GM12872 (cell line): ENCODE measurements at regions not wholly inside any gene's neighbourhood (a gene's known extent, or its start where the extent isn't known, plus 50 kb on each side); places are given as distances from the start of the nearest gene placed in this dataset.

ENCODE experiments used
- CTCF ChIP-seq: IDR thresholded peaks from 3 replicates; pipeline ENCODE4 v1.5.1; 2011; ENCODE audit warnings: low read depth, mild to moderate bottlenecking, low read length, moderate library complexity; ENCODE audit not compliant: insufficient read depth

- TF ChIP-seq CTCF, result no peak
These were observed 661.5 kb downstream of the TLE4 start for GRCh38 chr9:80233102-80233843.

DNA sequence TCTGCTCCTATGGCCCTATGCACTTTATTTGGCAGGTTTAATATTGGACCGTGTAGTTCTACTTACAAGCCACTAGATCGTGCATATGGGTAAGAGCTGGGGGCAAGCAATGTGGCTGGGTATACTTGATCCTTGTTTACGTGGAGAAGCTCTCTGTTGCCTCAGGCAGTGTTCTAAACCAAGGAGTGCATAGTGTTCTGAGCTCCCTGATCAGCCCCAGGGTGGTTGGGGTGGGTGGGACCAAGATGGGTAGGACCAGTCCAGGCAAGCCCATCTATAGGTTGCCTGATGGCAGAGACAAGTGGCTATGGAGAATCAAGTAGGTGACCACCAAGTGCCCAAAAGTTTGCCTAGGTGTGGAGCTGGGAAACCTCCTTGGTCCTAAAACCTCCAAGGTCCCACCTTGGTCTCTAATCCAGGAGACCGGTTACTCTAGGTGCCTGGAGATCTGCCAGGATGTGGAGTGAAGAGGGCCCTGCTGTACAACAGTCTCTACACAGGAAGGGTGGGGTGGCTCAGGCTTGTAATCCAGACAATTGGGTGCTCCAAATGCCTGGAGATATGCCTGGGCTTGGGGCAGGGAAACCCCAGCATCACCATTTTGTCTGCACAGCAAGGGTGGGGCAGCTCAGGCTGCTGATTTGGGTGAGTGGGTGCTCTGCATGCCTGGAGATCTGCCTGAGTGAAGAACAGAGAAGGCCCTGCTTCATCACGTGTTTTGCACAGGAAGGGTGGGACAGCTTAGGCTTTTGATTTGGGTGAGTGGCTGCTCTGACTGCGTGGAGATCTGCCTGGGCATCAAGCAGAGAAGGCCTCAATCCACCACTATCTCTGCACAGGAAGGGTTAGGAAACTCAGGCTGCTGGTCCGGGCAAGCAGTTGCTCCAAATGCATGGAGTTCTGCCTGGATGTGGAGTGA, 659.8 kb downstream of the TLE4 start:
- TF ChIP-seq CTCF, result no peak

- no peak for TF ChIP-seq CTCF
These were observed 652.1 kb downstream of the TLE4 start for GRCh38 chr9:80223897-80224296.

DNA sequence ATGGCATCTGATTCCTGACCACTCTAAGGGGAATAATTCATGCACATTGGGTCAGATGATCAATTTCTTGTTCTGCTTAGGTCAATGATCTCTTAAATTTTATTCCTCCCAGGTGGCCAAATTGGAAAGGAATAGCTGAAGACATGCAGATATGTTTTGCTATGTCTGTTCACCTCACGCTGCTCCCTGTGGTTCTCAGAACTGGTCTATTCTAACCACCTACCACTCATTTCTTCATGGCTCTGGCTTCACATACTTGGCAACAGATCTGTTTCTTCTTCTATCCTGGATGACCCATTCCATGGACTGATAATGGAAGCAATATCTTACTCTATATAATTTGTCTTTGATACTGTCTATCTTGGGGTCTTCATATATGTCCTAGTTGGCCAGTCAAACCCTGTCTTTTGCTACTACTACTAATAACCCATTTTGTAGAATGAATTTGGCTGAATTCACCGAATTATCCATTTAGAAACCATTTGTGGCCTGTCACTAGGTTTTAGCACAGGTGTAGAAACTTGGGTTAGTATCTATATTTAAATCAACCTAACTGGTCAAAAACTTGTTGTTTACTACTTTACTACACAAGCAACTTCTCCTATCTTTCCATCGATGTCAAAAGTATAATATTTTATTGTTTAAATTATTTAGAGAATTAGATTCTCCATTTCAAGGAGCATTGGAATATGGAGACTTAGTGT, 650.9 kb downstream of the TLE4 start:
- TF ChIP-seq CTCF, result no peak

DNA sequence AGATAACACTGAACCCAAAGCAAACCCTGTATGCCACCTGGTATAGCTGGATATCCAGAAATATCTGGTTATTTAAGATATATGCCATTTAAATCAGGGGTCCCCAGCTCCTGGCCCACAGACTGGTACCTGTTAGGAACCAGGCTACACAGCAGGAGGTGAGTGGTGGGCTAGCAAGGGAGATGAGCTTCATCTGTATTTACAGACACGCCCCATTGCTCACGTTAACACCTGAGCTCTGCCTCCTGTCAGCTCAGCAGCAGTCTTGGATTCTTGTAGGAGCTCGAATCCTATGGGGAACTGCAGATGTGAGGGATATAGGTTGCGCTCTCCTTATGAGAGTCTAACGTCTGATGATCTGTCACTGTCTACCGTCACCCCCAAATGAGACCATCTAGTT, 646.6 kb downstream of the TLE4 start:
- no peak for TF ChIP-seq CTCF

DNA sequence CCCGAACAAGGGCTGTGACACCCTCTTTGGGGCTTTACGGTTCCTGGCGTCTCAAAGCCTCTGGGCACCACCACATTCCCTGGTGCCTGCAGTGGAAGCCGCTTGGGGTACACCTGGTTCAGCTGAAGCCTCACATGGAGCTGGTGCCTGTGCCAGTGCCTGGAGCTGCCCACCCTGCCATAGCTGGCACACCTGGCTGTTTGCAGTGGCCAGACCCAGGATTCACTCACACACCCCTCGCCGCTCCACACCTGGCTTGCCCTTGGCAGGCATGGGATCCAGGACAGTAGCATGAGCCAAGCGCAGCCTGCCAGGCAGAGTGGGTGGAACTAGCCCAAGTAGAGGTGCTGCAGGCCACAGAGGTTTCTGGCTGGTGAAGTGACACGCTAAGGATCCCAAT, 641.8 kb downstream of the TLE4 start:
- no peak for TF ChIP-seq CTCF

DNA sequence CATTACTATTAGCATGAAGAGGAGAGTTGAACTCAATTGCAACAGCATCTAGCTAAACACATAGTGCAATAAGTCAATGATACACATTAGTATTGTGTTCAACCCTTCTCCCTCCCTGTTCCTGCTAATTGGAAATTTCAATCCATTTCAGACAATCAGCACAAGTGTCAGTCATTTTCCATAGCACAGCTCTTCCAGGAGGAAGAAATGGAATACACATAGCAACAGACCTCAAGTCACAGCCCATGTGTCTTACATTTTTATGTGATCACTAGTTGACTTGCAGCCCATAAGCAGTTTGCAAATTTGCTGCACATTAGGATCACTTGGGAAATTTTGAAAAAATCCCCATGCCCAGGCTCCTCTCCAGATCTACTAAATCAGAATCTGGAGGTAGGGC, 636.9 kb downstream of the TLE4 start:
- TF ChIP-seq CTCF, result no peak
